ENCODE measurements at regions not wholly inside any gene's neighbourhood (a gene's known extent, or its start where the extent isn't known, plus 50 kb on each side); places are given as distances from the start of the nearest gene placed in this dataset.

- Histone ChIP-seq H3K4me3 (no peak overlapping the region), H3K27me3 (replicated peaks; ENCODE audit: insufficient read depth) (no peaks in the 10 kb centered on the region), H3K4me1 (ENCODE audit: control insufficient read depth in 1 of 2, low read depth in 2 of 2) (no peaks in the 10 kb centered on the region), H3K27ac (no peak overlapping the region), H3K36me3 (no peaks in the 10 kb centered on the region), H3K9me3 (no peaks in the 10 kb centered on the region)
- DNase-seq (ENCODE audit: low spot score) = no peak
- no peak for ATAC-seq (ENCODE audit: insufficient number of reproducible peaks, low FRiP score, low read depth)
- TF ChIP-seq CTCF (IDR thresholded peaks at IDR 0.05) = no peak
These were observed 199.1 kb upstream of the AKR1E2 start for GRCh38 chr10:4626919-4627318.

GRCh38 chr10:4623757-4624420 lies 202.1 kb upstream of the AKR1E2 start:
- no peaks in the 10 kb centered on the region for H3K4me1 ChIP-seq (ENCODE audit: control insufficient read depth in 1 of 2, low read depth in 2 of 2)
- H3K9me3 ChIP-seq = no peaks in the 10 kb centered on the region
- no peaks in the 10 kb centered on the region for H3K27me3 ChIP-seq (replicated peaks; ENCODE audit: insufficient read depth)
- ATAC-seq (ENCODE audit: insufficient number of reproducible peaks, low FRiP score, low read depth) = no peak
- DNase-seq (ENCODE audit: low spot score) = no peak
- no peaks in the 10 kb centered on the region for H3K36me3 ChIP-seq
- TF ChIP-seq CTCF (IDR thresholded peaks at IDR 0.05) = no peak
- H3K4me3 ChIP-seq = no peak overlapping the region
- no peak overlapping the region for H3K27ac ChIP-seq

- ATAC-seq (ENCODE audit: insufficient number of reproducible peaks, low FRiP score, low read depth) = no peak
- Histone ChIP-seq H3K4me3 (no peak overlapping the region), H3K27ac (no peak overlapping the region), H3K27me3 (replicated peaks; ENCODE audit: insufficient read depth) (no peaks in the 10 kb centered on the region), H3K4me1 (ENCODE audit: control insufficient read depth in 1 of 2, low read depth in 2 of 2) (no peaks in the 10 kb centered on the region), H3K9me3 (no peaks in the 10 kb centered on the region), H3K36me3 (no peaks in the 10 kb centered on the region)
- DNase-seq (ENCODE audit: low spot score) = no peak
- no peak for TF ChIP-seq CTCF (IDR thresholded peaks at IDR 0.05)
These were observed 202.8 kb upstream of the AKR1E2 start for GRCh38 chr10:4623200-4623599.

GRCh38 chr10:4622384-4622783 lies 203.6 kb upstream of the AKR1E2 start:
- Histone ChIP-seq H3K4me1 (ENCODE audit: control insufficient read depth in 1 of 2, low read depth in 2 of 2) (no peaks in the 10 kb centered on the region), H3K36me3 (no peaks in the 10 kb centered on the region), H3K27ac (no peak overlapping the region), H3K27me3 (replicated peaks; ENCODE audit: insufficient read depth) (no peaks in the 10 kb centered on the region), H3K4me3 (no peak overlapping the region), H3K9me3 (no peaks in the 10 kb centered on the region)
- ATAC-seq (ENCODE audit: insufficient number of reproducible peaks, low FRiP score, low read depth) (no peak), DNase-seq (ENCODE audit: low spot score) (no peak)
- no peak for TF ChIP-seq CTCF (IDR thresholded peaks at IDR 0.05)

- ATAC-seq (ENCODE audit: insufficient number of reproducible peaks, low FRiP score, low read depth) (no peak), DNase-seq (ENCODE audit: low spot score) (no peak)
- no peak for TF ChIP-seq CTCF (IDR thresholded peaks at IDR 0.05)
- H3K4me1 ChIP-seq (ENCODE audit: control insufficient read depth in 1 of 2, low read depth in 2 of 2) = no peaks in the 10 kb centered on the region
- H3K9me3 ChIP-seq = peaks cover 2% of the 10 kb centered on the region
- no peak overlapping the region for H3K27ac ChIP-seq
- no peaks in the 10 kb centered on the region for H3K27me3 ChIP-seq (replicated peaks; ENCODE audit: insufficient read depth)
- no peaks in the 10 kb centered on the region for H3K36me3 ChIP-seq
- H3K4me3 ChIP-seq = no peak overlapping the region
These were observed 208.4 kb upstream of the AKR1E2 start for GRCh38 chr10:4617589-4617988.
